ENCODE measurements at regions not wholly inside any gene's neighbourhood (a gene's known extent, or its start where the extent isn't known, plus 50 kb on each side); places are given as distances from the start of the nearest gene placed in this dataset.

DNA sequence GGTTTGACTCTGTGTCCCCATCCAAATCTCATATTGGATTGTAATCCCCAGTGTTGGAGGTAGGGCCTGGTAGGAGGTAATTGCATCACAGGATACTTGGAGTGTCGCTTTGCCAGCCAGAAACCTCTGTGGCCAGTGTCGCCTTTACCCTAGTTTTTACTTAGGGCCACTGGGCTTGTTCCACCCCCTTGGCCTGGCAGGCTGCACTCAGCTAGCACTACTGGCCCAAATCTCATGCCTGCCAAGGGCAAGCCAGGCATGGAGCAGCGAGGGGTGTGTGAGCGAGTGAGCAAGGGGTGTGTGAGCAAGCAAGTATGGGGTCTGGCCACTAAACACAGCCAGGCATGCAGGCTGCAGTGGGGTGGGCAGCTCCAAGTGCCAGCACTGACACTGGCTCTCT lies 178.7 kb upstream of the MGAT5 start:
- no peak for DNase-seq (ENCODE audit: low read depth, low spot score)
- Histone ChIP-seq H2AFZ (ENCODE audit: low read depth, low read length, poor library complexity, severe bottlenecking) (no peak overlapping the region), H3K9me3 (ENCODE audit: control insufficient read depth in 1 of 2, insufficient read depth in 1 of 2, low read depth in 1 of 2, low read length in 2 of 2) (no peaks in the 10 kb centered on the region), H3K4me3 (replicated peaks in 1 of 2; ENCODE audit: low read depth in 1 of 2, low read length in 2 of 2) (no peak overlapping the region), H3K79me2 (ENCODE audit: insufficient read depth, low read length) (no peaks in the 10 kb centered on the region), H3K9ac (ENCODE audit: low read length) (no peak overlapping the region), H3K4me1 (ENCODE audit: control insufficient read depth in 1 of 2, insufficient read depth in 2 of 2, low read length in 2 of 2) (no peaks in the 10 kb centered on the region), H4K20me1 (ENCODE audit: insufficient read depth) (no peaks in the 10 kb centered on the region), H3K27me3 (ENCODE audit: insufficient read depth, low read length) (peaks cover 9% of the 10 kb centered on the region; the same call in 1 of the 2 replicates), H3K4me2 (ENCODE audit: low read length) (no peak overlapping the region), H3K27ac (ENCODE audit: low read depth, low read length) (no peak overlapping the region), H3K36me3 (ENCODE audit: control insufficient read depth in 1 of 2, insufficient read depth in 2 of 2, low read length in 2 of 2) (no peaks in the 10 kb centered on the region), H3K9me2 (ENCODE audit: insufficient read depth) (no peaks in the 10 kb centered on the region)
- intact Hi-C loops (cut with micrococcal nuclease), result no loop called here
- POLR2A ChIA-PET, result no interaction called here
- CTCF ChIA-PET, result no interaction called here
- ATAC-seq, result no peak
- TF ChIP-seq ZNF274 (IDR thresholded peaks at IDR 0.05; ENCODE audit: low read depth, low read length) (no peak), EZH2phosphoT487 (IDR thresholded peaks at IDR 0.05; ENCODE audit: borderline replicate concordance) (no peak), POLR2A (IDR thresholded peaks at IDR 0.05; ENCODE audit: borderline replicate concordance, extremely low read depth, insufficient read depth, insufficient read length) (no peak), REST (IDR thresholded peaks at IDR 0.05; ENCODE audit: low read depth) (no peak), SP1 (IDR thresholded peaks at IDR 0.05; ENCODE audit: low read depth) (no peak), JUND (IDR thresholded peaks at IDR 0.05) (no peak), CBX3 (IDR thresholded peaks at IDR 0.05; ENCODE audit: low read depth) (no peak), ZFX (IDR thresholded peaks at IDR 0.05) (no peak), SIN3A (IDR thresholded peaks at IDR 0.05; ENCODE audit: low read depth) (no peak), YY1 (IDR thresholded peaks at IDR 0.05; ENCODE audit: extremely low read depth, insufficient replicate concordance, low read depth, low read length) (no peak), RAD21 (IDR thresholded peaks at IDR 0.05; ENCODE audit: low read depth) (no peak), TCF7L2 (IDR thresholded peaks at IDR 0.05; ENCODE audit: borderline replicate concordance, extremely low read depth, insufficient read depth, insufficient read length) (no peak), ELF1 (IDR thresholded peaks at IDR 0.05; ENCODE audit: borderline replicate concordance, low read depth) (no peak)
- TF ChIP-seq, protein P1, sequence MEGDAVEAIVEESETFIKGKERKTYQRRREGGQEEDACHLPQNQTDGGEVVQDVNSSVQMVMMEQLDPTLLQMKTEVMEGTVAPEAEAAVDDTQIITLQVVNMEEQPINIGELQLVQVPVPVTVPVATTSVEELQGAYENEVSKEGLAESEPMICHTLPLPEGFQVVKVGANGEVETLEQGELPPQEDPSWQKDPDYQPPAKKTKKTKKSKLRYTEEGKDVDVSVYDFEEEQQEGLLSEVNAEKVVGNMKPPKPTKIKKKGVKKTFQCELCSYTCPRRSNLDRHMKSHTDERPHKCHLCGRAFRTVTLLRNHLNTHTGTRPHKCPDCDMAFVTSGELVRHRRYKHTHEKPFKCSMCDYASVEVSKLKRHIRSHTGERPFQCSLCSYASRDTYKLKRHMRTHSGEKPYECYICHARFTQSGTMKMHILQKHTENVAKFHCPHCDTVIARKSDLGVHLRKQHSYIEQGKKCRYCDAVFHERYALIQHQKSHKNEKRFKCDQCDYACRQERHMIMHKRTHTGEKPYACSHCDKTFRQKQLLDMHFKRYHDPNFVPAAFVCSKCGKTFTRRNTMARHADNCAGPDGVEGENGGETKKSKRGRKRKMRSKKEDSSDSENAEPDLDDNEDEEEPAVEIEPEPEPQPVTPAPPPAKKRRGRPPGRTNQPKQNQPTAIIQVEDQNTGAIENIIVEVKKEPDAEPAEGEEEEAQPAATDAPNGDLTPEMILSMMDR (IDR thresholded peaks at IDR 0.05 in 2 of 3, conservative IDR thresholded peaks at IDR 0.05 in 1 of 3; ENCODE audit: borderline replicate concordance in 1 of 3, insufficient read depth in 1 of 3, low read depth in 2 of 3, low read length in 2 of 3), result no peak
- TF ChIP-seq, protein P2, sequence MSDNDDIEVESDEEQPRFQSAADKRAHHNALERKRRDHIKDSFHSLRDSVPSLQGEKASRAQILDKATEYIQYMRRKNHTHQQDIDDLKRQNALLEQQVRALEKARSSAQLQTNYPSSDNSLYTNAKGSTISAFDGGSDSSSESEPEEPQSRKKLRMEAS (IDR thresholded peaks at IDR 0.05), result no peak
- TF ChIP-seq, protein P3, sequence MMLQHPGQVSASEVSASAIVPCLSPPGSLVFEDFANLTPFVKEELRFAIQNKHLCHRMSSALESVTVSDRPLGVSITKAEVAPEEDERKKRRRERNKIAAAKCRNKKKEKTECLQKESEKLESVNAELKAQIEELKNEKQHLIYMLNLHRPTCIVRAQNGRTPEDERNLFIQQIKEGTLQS (IDR thresholded peaks at IDR 0.05), result no peak
- BruUV-seq (replicated peaks), result no TSS peak
- RAD21 ChIA-PET (ENCODE audit: low non-redundant PET in 1 of 2, low total read pairs in 2 of 2, uncharacterized antibody in 2 of 2, unreplicated experiment in 2 of 2), result no interaction called here
